HL-60 (cell line): ENCODE measurements at regions not wholly inside any gene's neighbourhood (a gene's known extent, or its start where the extent isn't known, plus 50 kb on each side); places are given as distances from the start of the nearest gene placed in this dataset.

Experiments
- DNase-seq, 2 experiments: peaks; one replicate each; pipeline ENCODE4 v3.0.0-alpha.2; 2010 to 2020; ENCODE audit warnings: low read depth in 1 of 2, low spot score in 1 of 2
- H3K27ac ChIP-seq: fragments of 250-450 bp; sonication (Bioruptor Pico); replicated peaks from 2 replicates; pipeline ENCODE4 v1.5.1; 2020; ENCODE audit warnings: mild to moderate bottlenecking, moderate library complexity
- H3K27me3 ChIP-seq: fragments of 250-450 bp; sonication (Bioruptor Pico); 2 replicates; pipeline ENCODE4 v1.5.1; 2021; ENCODE audit warnings: mild to moderate bottlenecking, moderate library complexity; ENCODE audit not compliant: insufficient read depth, poor library complexity, severe bottlenecking
- H3K4me3 ChIP-seq: replicated peaks from 2 replicates; pipeline ENCODE4 v1.5.1; 2011; ENCODE audit warnings: mild to moderate bottlenecking, control low read depth, low read length; ENCODE audit not compliant: insufficient read depth
- CTCF ChIP-seq: IDR thresholded peaks from one replicate; pipeline ENCODE4 v1.5.1; 2011; ENCODE audit warnings: low read length, control low read depth, inconsistent platforms; ENCODE audit not compliant: insufficient read depth
- GABPA ChIP-seq: IDR thresholded peaks from 2 replicates; pipeline ENCODE4 v1.6.1; 2012; ENCODE audit warnings: low read depth
- POLR2AphosphoS5 ChIP-seq: IDR thresholded peaks from 2 replicates; pipeline ENCODE4 v1.6.1; 2012; ENCODE audit warnings: low read depth
- REST ChIP-seq: IDR thresholded peaks from 2 replicates; pipeline ENCODE4 v1.6.1; 2012; ENCODE audit warnings: low read depth; ENCODE audit not compliant: insufficient replicate concordance
- SPI1 ChIP-seq: IDR thresholded peaks from 2 replicates; pipeline ENCODE4 v1.6.1; 2012; ENCODE audit warnings: low read depth, mild to moderate bottlenecking, borderline replicate concordance

GRCh38 chr13:33745370-33746324, 72.3 kb upstream of the RFC3 start:
- no peak overlapping the region for H3K4me3 ChIP-seq
- no peak for DNase-seq
- H3K27ac ChIP-seq = no peak overlapping the region
- TF ChIP-seq REST (no peak), POLR2AphosphoS5 (no peak), GABPA (no peak), CTCF (no peak), SPI1 (no peak)
- H3K27me3 ChIP-seq = no peaks in the 10 kb centered on the region

GRCh38 chr13:33746867-33747266, 71.1 kb upstream of the RFC3 start:
- Histone ChIP-seq H3K27ac (no peak overlapping the region), H3K4me3 (no peak overlapping the region), H3K27me3 (no peaks in the 10 kb centered on the region)
- no peak for DNase-seq
- TF ChIP-seq CTCF = no peak
- no peak for TF ChIP-seq SPI1

- Histone ChIP-seq H3K4me3 (no peak overlapping the region), H3K27ac (no peak overlapping the region), H3K27me3 (no peaks in the 10 kb centered on the region)
- TF ChIP-seq GABPA = no peak
- TF ChIP-seq CTCF = no peak
- no peak for TF ChIP-seq SPI1
- TF ChIP-seq REST = no peak
- TF ChIP-seq POLR2AphosphoS5 = no peak
- no peak for DNase-seq
These were observed 66.8 kb upstream of the RFC3 start for GRCh38 chr13:33751151-33751550.
